Prostate gland (tissue), 2 donors: ENCODE measurements at regions not wholly inside any gene's neighbourhood (a gene's known extent, or its start where the extent isn't known, plus 50 kb on each side); places are given as distances from the start of the nearest gene placed in this dataset.

Experiments
- DNase-seq: peaks from one replicate; pipeline ENCODE4 v3.0.0-alpha.2; 2019; ENCODE audit warnings: low spot score
- H3K27ac ChIP-seq, 2 donors: fragments of 200-600 bp; sonication (generic); 2 replicates each; pipeline ENCODE4 v1.5.1; 2017 to 2019
- H3K27me3 ChIP-seq: fragments of 200-600 bp; sonication (generic); replicated peaks from 2 replicates; pipeline ENCODE4 v1.5.1; 2019; ENCODE audit not compliant: insufficient read depth
- H3K36me3 ChIP-seq, 2 donors: fragments of 200-600 bp; sonication (generic); 1 replicate in 1 of 2; 2 replicates in 1 of 2; pipeline versions ENCODE4 v1.5.1 to v1.8.1; 2017 to 2019
- H3K4me1 ChIP-seq: fragments of 200-600 bp; sonication (generic); replicated peaks from 2 replicates; pipeline ENCODE4 v1.5.1; 2019
- H3K4me3 ChIP-seq, 2 donors: fragments of 200-600 bp; sonication (generic); 2 replicates each; pipeline ENCODE4 v1.5.1; 2017 to 2019
- H3K9me3 ChIP-seq: fragments of 200-600 bp; sonication (generic); 2 replicates; pipeline ENCODE4 v1.5.1; 2017
- POLR2A ChIP-seq: fragments of 450-650 bp; IDR thresholded peaks from one replicate; pipeline ENCODE4 v1.6.1; 2016; ENCODE audit warnings: antibody characterized with exemption, mild to moderate bottlenecking
- POLR2AphosphoS5 ChIP-seq: sonication (generic); formaldehyde crosslinking; IDR thresholded peaks from one replicate; pipeline ENCODE4 v1.6.1; 2017; ENCODE audit warnings: antibody characterized with exemption
- WGBS: methylation state at CpG from one replicate; pipeline ENCODE4 v1.1.5; 2018; 5-methylcytosine and 5-hydroxymethylcytosine counted together
- intact Hi-C: fragments of 100-400 bp; cut with DNase I; formaldehyde crosslinking; loops from one replicate; pipeline ENCODE4 v1.14.2; 2022
- TF ChIP-seq, protein P1 (sequence below), 4 experiments: fragments of 200-600 bp in 2 of 4; fragments of 450-650 bp in 2 of 4; sonication (generic) in 2 of 4; IDR thresholded peaks; 1 replicate in 3 of 4; 2 replicates in 1 of 4; pipeline ENCODE4 v1.5.1; 2016 to 2019; ENCODE audit warnings: antibody characterized with exemption in 4 of 4, mild to moderate bottlenecking in 2 of 4, moderate library complexity in 2 of 4

DNA sequence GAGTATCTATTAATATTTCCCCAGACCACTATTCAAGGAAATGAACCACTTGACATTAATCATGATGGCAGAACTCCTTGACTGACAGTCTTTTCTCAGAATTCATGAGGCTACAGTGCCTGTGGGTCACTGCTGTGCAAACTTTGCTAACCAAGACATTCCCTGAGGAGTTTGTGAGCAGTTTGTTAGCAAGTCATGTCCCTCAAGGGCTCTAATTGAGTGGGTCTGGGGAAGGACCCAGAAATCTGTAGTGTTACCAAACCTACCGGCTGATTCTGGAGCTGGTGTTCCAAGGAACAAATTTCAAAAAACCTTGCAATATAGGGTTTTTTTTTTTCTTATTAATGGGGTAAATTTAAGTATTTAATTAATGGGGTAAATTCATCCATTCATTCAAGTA lies 103.2 kb upstream of the VANGL1 start:
- Histone ChIP-seq H3K36me3 (no peaks in the 10 kb centered on the region), H3K27ac (no peak overlapping the region), H3K4me1 (no peaks in the 10 kb centered on the region), H3K27me3 (no peaks in the 10 kb centered on the region), H3K9me3 (no peaks in the 10 kb centered on the region), H3K4me3 (no peak overlapping the region)
- no peak for DNase-seq
- TF ChIP-seq, protein P1, sequence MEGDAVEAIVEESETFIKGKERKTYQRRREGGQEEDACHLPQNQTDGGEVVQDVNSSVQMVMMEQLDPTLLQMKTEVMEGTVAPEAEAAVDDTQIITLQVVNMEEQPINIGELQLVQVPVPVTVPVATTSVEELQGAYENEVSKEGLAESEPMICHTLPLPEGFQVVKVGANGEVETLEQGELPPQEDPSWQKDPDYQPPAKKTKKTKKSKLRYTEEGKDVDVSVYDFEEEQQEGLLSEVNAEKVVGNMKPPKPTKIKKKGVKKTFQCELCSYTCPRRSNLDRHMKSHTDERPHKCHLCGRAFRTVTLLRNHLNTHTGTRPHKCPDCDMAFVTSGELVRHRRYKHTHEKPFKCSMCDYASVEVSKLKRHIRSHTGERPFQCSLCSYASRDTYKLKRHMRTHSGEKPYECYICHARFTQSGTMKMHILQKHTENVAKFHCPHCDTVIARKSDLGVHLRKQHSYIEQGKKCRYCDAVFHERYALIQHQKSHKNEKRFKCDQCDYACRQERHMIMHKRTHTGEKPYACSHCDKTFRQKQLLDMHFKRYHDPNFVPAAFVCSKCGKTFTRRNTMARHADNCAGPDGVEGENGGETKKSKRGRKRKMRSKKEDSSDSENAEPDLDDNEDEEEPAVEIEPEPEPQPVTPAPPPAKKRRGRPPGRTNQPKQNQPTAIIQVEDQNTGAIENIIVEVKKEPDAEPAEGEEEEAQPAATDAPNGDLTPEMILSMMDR (IDR thresholded peaks at IDR 0.05) = no peak
- TF ChIP-seq POLR2AphosphoS5 (no peak), POLR2A (no peak)
- intact Hi-C loops = no loop called here
- WGBS = 89% methylated on average over 1 of the region's 1 CpG

- Histone ChIP-seq H3K4me1 (no peaks in the 10 kb centered on the region), H3K27ac (no peak overlapping the region), H3K4me3 (no peak overlapping the region), H3K36me3 (no peaks in the 10 kb centered on the region), H3K27me3 (no peaks in the 10 kb centered on the region), H3K9me3 (no peaks in the 10 kb centered on the region)
- TF ChIP-seq, protein P1 (IDR thresholded peaks at IDR 0.05) = no peak
- TF ChIP-seq POLR2A = no peak
- TF ChIP-seq POLR2AphosphoS5 = no peak
- no peak for DNase-seq
- intact Hi-C loops = no loop called here
These were observed 104.4 kb upstream of the VANGL1 start for GRCh38 chr1:115537415-115537814.

- no peak overlapping the region for H3K27ac ChIP-seq
- no peaks in the 10 kb centered on the region for H3K4me1 ChIP-seq
- no peak overlapping the region for H3K4me3 ChIP-seq
- H3K9me3 ChIP-seq = no peaks in the 10 kb centered on the region
- no peaks in the 10 kb centered on the region for H3K36me3 ChIP-seq
- WGBS = 46% methylated on average over 4 of the region's 4 CpGs
- TF ChIP-seq, protein P1 (IDR thresholded peaks at IDR 0.05) = no peak
- no peak for TF ChIP-seq POLR2A
- TF ChIP-seq POLR2AphosphoS5 = no peak
- no peaks in the 10 kb centered on the region for H3K27me3 ChIP-seq
- intact Hi-C loops = no loop called here
- no peak for DNase-seq
These were observed 105.4 kb upstream of the VANGL1 start for GRCh38 chr1:115536279-115536816.

GRCh38 chr1:115534106-115534505 lies 107.7 kb upstream of the VANGL1 start:
- intact Hi-C loops = no loop called here
- Histone ChIP-seq H3K9me3 (no peaks in the 10 kb centered on the region), H3K4me3 (no peak overlapping the region), H3K27me3 (no peaks in the 10 kb centered on the region), H3K4me1 (no peaks in the 10 kb centered on the region), H3K36me3 (no peaks in the 10 kb centered on the region), H3K27ac (no peak overlapping the region)
- WGBS = 95% methylated on average over 1 of the region's 1 CpG
- DNase-seq = no peak
- TF ChIP-seq POLR2AphosphoS5 (no peak), POLR2A (no peak)
- TF ChIP-seq, protein P1 (IDR thresholded peaks at IDR 0.05) = no peak

- H3K4me1 ChIP-seq = no peaks in the 10 kb centered on the region
- H3K4me3 ChIP-seq = no peak overlapping the region
- no peaks in the 10 kb centered on the region for H3K27me3 ChIP-seq
- H3K36me3 ChIP-seq = no peaks in the 10 kb centered on the region
- 30% methylated on average over 6 of the region's 6 CpGs for WGBS
- H3K27ac ChIP-seq = no peak overlapping the region
- no peaks in the 10 kb centered on the region for H3K9me3 ChIP-seq
- DNase-seq = no peak
- intact Hi-C loops = no loop called here
- TF ChIP-seq POLR2AphosphoS5 = no peak
These were observed 110.0 kb upstream of the VANGL1 start for GRCh38 chr1:115531631-115532264.
